DMS53 treated with DMSO at 0.1 percent for 48 hours (cell line): ENCODE measurements at regions not wholly inside any gene's neighbourhood (a gene's known extent, or its start where the extent isn't known, plus 50 kb on each side); places are given as distances from the start of the nearest gene placed in this dataset.

ENCODE experiments used
- DNase-seq: peaks from one replicate; lab custom pipeline; 2025; ENCODE audit not compliant: unreplicated experiment; lab: John Stamatoyannopoulos, UW

DNA sequence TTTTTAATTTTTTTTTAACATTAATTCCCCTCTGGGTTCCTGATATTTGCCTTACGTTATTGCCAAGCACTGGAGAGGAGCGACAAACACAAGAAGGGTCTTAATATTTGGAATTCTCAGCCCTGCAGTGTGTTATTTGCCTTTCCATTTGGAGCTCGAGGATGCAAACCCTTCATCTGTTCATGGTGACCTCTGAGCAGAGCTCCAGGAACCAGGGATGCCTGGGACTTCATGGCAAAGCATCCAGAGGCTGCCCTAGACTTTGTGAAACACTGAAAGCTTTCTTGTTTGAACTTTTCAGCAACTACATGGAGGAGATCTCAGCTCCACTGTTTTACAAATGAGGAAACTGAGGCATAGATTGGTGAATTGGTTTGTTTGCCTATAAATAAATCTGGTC is 254.2 kb downstream of the CBLN1 start:
- no peak for DNase-seq

DNA sequence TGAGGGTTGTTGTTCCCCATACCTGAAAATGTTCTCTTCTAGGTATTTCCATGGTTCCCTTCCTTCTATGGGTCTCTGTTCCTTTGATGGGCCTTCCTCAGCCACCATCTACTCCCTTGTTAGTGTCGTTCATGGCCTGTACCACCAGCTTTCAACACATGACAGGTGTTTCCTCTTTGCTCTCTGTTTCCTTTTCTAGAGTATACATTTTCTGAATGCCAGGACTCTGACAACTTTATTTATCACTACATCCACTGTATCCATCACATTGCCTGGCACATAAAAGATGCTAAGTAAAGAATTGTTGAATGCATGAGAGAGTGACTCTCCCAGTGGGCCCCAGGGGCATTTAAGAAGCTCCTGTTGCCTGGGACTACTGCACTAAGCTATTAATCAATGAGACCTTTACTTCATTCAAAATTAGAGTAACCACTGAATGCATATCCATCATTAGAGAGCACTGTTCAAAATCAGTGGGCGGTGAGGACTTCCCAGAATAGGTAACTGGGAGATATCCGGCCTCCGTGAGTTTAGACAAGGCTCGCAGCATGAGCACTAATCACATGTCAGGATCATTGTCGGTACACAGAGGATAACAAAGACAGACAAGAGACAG is 255.0 kb downstream of the CBLN1 start:
- DNase-seq, result no peak

DNA sequence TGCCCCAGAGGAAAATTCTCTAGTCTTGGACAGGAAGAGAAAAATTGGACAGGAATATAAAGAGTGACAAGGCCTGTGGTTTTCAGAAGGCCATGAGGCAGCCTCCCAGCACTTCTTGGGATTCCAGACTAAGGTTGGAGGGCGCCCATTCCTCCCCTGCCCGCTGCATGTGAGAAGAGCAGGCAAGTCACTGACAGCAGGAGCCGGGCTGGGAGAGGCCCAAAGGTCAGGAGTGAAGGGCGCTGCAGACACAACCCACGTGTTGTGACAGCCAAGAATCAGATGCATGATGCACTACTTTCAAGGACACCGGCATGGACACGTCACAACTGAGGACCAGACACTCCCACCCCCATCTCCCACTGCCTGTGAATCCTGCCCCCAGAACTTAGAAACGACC is 256.7 kb downstream of the CBLN1 start:
- DNase-seq, result no peak

DNA sequence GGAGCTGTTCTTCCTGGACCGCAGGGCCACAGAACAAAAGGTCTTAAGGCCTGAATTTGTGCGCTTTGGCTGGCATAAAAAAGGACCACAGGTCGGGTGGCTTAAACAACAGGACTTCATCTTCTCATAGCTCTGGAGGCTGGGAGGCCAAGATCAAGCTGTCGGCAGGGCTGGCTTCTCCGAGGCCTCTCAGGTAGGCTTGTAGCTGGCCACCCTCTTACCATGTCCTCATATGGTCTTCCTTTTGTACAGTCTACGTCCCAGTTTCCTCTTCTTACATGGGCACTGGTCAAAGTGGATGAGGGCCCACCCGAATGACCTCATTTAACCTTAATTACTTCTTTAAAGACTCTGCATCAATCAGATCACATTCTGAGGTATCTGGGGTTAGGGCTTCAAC is 257.6 kb downstream of the CBLN1 start:
- DNase-seq, result no peak

DNA sequence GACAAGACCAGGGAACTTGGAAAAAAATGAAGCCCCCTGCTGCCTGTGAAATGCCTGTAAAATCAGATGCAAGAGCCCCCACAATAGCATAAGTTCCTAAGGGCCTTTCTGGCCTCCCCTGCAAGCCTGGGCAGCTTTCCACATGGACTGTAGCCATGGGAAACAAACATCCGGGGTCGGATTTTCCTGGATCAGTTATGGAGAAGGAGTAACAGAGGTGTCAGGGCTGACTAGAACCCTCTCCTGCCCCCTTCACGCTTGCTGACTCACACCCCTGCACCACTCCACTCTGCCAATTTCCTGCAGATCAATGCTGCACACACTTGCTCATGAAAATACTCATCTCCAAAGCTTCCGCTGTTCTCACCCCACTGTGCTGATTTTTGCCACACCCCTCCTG is 258.6 kb downstream of the CBLN1 start:
- DNase-seq, result no peak

DNA sequence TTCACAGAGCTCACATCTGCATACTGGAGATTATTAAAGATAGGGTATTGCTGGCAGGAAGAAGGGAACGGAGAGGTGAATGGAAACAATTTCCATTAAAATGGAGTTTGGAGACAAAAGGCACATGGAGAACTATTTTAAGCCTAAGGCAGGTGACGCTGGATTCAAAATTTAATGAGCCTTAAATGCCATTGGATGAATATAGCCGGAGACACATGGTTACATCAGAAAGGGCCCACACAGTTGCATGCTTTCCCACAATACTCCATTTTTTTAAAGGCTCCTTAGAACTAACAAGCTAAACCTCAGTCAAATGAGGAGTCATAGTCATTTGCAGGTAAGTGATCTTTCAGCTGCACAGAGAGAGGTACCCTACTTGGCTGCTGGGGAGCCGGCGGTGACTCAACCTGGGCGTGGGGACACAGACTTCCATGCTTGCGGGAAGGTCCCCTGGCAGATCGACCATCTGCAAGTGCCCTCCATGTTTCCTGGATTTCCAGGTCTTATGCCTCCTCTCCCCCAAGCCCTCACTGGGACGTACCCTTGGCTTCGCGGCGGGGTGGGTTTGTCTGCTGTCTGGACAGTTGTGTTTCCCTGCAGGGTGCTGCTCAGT is 259.2 kb downstream of the CBLN1 start:
- no peak for DNase-seq

DNA sequence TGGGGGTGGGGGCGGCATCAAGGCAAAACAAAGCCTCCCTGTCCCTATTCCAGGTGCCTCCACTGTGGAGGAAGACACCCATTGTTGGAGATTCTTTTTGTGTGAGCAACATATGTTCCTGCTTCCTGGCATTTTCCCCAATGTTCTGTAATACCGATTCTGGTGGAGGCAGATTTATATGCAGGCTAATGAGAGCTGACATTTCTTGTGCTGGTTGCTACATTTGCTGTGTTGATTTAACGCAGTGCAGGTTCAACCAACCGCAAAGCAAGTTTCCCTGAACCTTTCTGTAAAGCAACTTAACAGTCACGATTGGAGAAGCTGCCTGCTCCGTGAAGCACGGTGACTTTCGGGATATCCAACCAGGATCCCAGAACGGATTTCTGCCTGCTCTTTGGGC is 260.5 kb downstream of the CBLN1 start:
- no peak for DNase-seq

GRCh38 chr16:49020436-49020835 is 261.2 kb downstream of the CBLN1 start:
- DNase-seq, result no peak

- DNase-seq, result no peak
Observed at GRCh38 chr16:49019831-49020230, 261.8 kb downstream of the CBLN1 start.

DNA sequence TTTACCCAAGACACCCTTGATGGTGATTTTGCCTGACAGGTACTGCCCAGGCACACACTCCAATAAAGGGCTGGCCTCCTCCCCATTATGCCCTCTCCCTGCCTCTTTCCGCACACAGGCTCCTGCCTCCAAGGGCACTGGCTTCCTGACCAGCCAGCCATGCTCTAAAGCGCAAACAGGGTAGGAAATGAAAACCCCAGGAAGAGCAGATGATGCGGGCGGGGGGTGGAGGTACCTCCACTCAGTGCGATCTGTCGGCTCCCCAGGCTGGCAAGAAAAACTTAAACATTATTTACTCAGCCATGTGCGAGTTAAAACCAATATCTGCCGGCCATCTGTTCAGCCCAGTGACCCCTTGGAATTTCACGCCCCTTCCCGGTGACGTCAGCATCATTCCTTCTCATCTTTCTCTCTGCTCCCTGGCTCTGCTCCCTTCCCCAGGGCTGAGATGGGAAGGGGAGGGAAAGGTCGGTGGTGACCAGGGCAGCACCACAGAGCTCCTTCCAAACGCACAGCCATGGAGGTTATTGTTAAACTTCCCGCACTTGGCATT is 262.5 kb downstream of the CBLN1 start:
- DNase-seq, result no peak

- no peak for DNase-seq
Observed at GRCh38 chr16:49018259-49018931, 263.2 kb downstream of the CBLN1 start.

DNA sequence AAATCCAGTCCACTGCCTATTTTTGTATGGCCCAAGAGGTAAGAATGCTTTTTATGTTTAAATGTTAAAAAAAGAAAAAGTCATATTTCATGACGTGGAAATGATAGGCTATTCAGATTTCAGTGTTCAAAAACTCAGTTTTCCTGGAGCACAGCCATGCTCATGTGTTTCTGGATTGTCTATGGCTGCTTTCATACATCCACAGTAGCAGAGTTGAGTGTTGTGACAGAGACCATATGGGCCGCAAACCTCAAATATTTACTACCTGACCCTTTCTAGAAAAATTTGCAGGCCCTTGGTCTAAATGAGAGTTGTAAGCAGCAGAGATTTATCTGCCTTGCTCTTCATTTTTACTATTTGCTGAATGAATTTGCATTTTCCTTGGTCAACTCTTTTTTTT is 264.1 kb downstream of the CBLN1 start:
- DNase-seq, result no peak

GRCh38 chr16:49016461-49016860 is 265.2 kb downstream of the CBLN1 start:
- DNase-seq, result no peak

DNA sequence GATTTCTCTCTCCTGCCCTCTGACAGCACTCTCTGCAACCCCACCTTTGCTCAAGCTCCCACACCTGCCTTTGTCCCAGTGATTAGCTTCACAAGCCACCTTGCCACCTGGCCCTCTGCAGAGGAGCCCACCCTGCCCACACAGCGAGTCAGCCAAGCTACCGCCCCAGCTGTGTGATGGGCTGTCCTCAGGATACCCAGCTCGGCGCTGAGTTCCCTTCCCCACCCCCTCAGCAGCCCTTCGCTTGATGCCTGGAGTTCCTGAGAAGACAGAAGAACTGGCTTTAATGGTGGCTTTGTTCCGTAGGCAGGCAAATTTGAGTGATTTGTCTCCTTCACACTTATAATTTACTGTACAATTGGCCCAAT is 266.4 kb downstream of the CBLN1 start:
- DNase-seq, result no peak

- DNase-seq, result no peak
Observed at GRCh38 chr16:49014277-49015224, 267.1 kb downstream of the CBLN1 start.

DNA sequence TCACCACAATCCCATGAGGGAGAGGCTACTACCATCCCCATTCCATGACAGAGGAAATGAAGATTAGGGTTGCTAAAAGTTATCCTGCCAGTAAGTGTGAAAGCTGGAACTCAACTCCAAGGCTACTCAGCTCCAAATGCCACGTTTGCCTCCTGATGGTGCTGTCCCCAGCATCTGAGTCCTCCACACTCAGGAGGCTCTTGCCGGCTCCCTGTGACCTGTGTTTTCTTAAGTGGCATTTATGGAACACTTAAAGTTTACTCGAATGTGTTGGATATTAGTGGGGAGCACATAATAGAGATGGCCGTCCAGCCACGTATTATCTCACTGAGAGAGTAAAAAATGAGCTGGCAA is 267.9 kb downstream of the CBLN1 start:
- no peak for DNase-seq

GRCh38 chr16:49012961-49013726 is 268.5 kb downstream of the CBLN1 start:
- DNase-seq, result no peak

- DNase-seq, result no peak
Observed at GRCh38 chr16:49011901-49012300, 269.7 kb downstream of the CBLN1 start.

GRCh38 chr16:49010879-49011278 is 270.8 kb downstream of the CBLN1 start:
- DNase-seq, result no peak

- DNase-seq, result no peak
Observed at GRCh38 chr16:49010396-49010795, 271.2 kb downstream of the CBLN1 start.

GRCh38 chr16:49009204-49009603 is 272.4 kb downstream of the CBLN1 start:
- no peak for DNase-seq
